Right lobe of liver (tissue), 6 donors: ENCODE measurements at regions not wholly inside any gene's neighbourhood (a gene's known extent, or its start where the extent isn't known, plus 50 kb on each side); places are given as distances from the start of the nearest gene placed in this dataset.
A peak's percentile ranks its signal among the peaks of the same experiment; 100 is the strongest.

Experiments
- ATAC-seq, 4 donors: fragments of 200-7000 bp; cut with Tn5 transposase; one replicate each; pipeline ENCODE4 v1.9.1; 2020; ENCODE audit warnings: mild to moderate bottlenecking in 4 of 4, moderate library complexity in 4 of 4
- DNase-seq, 3 donors: peaks; one replicate each; pipeline ENCODE4 v3.0.0-alpha.2; 2020
- H3K27ac ChIP-seq, 3 donors: fragments of 200-600 bp; one replicate each; pipeline ENCODE4 v1.8.0; 2022
- H3K27me3 ChIP-seq, 2 donors: fragments of 200-600 bp; one replicate each; pipeline ENCODE4 v1.8.0; 2022
- H3K36me3 ChIP-seq, 4 donors: fragments of 200-600 bp; sonication (generic) in 1 of 4; one replicate each; pipeline versions ENCODE4 v1.5.1 to v1.8.0; 2017 to 2022; ENCODE audit warnings: control low read depth in 1 of 4
- H3K4me1 ChIP-seq, 4 donors: fragments of 200-600 bp; sonication (generic) in 1 of 4; one replicate each; pipeline versions ENCODE4 v1.5.1 to v1.8.0; 2017 to 2022; ENCODE audit warnings: control low read depth in 1 of 4
- H3K4me3 ChIP-seq, 3 donors: fragments of 200-600 bp; one replicate each; pipeline ENCODE4 v1.8.0; 2022
- H3K9me3 ChIP-seq, 4 donors: fragments of 200-600 bp; sonication (generic) in 1 of 4; one replicate each; pipeline versions ENCODE4 v1.5.1 to v1.8.0; 2017 to 2022; ENCODE audit warnings: control low read depth in 1 of 4
- CTCF ChIP-seq, 4 donors: fragments of 200-600 bp in 3 of 4; fragments of 450-650 bp in 1 of 4; IDR thresholded peaks; one replicate each; pipeline versions ENCODE4 v1.5.1 to v1.8.0; 2016 to 2022; ENCODE audit warnings: antibody characterized with exemption in 4 of 4, mild to moderate bottlenecking in 2 of 4
- POLR2A ChIP-seq: fragments of 450-650 bp; IDR thresholded peaks from one replicate; pipeline ENCODE4 v1.6.1; 2017; ENCODE audit warnings: antibody characterized with exemption, mild to moderate bottlenecking
- WGBS: methylation state at CpG from one replicate; pipeline ENCODE4 v1.1.6; 2018; ENCODE audit warnings: low coverage, low lambda C conversion rate; ENCODE audit not compliant: insufficient coverage; ENCODE audit errors: missing lambda C conversion rate; 5-methylcytosine and 5-hydroxymethylcytosine counted together
- intact Hi-C, 2 donors: fragments of 100-400 bp; cut with DNase I; formaldehyde crosslinking; loops; one replicate each; pipeline versions ENCODE4 v1.11.2 to v1.14.1; 2022
- donor health status: DM: no; HTN: yes; CAD: no.
- donor health status: DM: no; HTN: no; CAD: no.
- donor health status: DM: no; HTN: no; CAD: no.
- donor health status: DM: no; HTN: yes; CAD: no.
- donor health status: DM: no; HTN: yes; CAD: no.

DNA sequence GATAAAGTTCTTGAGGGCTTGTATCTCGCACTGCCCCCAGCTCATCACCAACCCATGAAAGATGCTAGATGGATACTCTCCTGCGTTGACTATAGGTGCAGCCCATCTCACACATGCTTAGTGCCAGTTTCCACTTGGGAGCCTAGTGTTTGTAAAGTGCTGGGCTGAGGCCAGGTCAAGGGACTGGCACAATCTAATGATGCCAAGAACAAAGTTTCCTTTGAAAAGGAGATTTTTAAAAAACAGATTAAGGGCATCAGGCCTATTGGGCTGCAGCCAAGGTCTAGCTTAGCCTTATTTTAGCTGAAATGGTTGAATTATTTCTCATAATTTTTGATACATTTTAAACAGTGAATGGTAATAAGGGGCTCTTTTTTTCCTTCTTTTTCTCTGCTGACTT, 259.0 kb downstream of the ADRA2A start:
- no peak overlapping the region for H3K4me3 ChIP-seq
- WGBS, result 76% methylated on average over 2 of the region's 2 CpGs
- no peak overlapping the region for H3K27ac ChIP-seq
- H3K4me1 ChIP-seq, result no peaks in the 10 kb centered on the region
- DNase-seq (no peak), ATAC-seq (no peak)
- no peak for TF ChIP-seq CTCF (IDR thresholded peaks at IDR 0.05)
- no peak for TF ChIP-seq POLR2A
- H3K36me3 ChIP-seq, result no peaks in the 10 kb centered on the region
- H3K27me3 ChIP-seq, result no peaks in the 10 kb centered on the region
- H3K9me3 ChIP-seq, result no peaks in the 10 kb centered on the region
- intact Hi-C loops, result no loop called here

DNA sequence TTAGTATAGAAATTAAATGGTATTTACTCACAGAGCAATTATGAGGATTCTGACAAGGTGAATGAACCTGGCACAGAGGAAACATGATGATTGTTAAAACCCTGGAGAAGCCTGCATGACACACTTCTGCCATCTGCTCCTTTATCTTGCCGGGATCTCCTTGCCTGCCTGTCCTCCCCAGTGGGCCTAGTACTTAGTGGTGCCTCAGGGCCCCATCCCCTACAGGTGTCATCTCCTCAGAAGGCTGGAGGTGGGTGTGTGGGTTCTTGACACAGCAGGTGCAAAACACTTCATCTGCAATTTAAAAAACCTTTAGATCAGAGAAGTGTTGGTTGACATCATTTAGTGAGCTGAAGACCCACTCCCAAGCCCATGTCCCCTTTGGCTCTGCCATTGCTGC, 261.2 kb downstream of the ADRA2A start:
- Histone ChIP-seq H3K9me3 (peaks cover 0 to 4% (median 0%) of the 10 kb centered on the region in 4 donors), H3K27me3 (no peaks in the 10 kb centered on the region), H3K4me1 (no peaks in the 10 kb centered on the region), H3K27ac (no peak overlapping the region), H3K36me3 (no peaks in the 10 kb centered on the region), H3K4me3 (no peak overlapping the region)
- no peak for ATAC-seq
- intact Hi-C loops, result no loop called here
- no peak for DNase-seq
- TF ChIP-seq POLR2A (no peak), CTCF (IDR thresholded peaks at IDR 0.05) (no peak)
- WGBS, result 29% methylated on average over 1 of the region's 1 CpG

GRCh38 chr10:111338805-111339204, 262.0 kb downstream of the ADRA2A start:
- TF ChIP-seq CTCF (IDR thresholded peaks at IDR 0.05), result no peak
- TF ChIP-seq POLR2A, result no peak
- no peak for ATAC-seq
- H3K27ac ChIP-seq, result no peak overlapping the region
- intact Hi-C loops, result no loop called here
- 84% methylated on average over 5 of the region's 5 CpGs for WGBS
- no peaks in the 10 kb centered on the region for H3K36me3 ChIP-seq
- no peaks in the 10 kb centered on the region for H3K27me3 ChIP-seq
- H3K9me3 ChIP-seq, result peaks cover 0 to 4% (median 0%) of the 10 kb centered on the region in 4 donors
- no peak overlapping the region for H3K4me3 ChIP-seq
- no peaks in the 10 kb centered on the region for H3K4me1 ChIP-seq
- no peak for DNase-seq

GRCh38 chr10:111344804-111345203, 268.0 kb downstream of the ADRA2A start:
- intact Hi-C loops, result no loop called here
- H3K9me3 ChIP-seq, result peaks cover 0 to 4% (median 0%) of the 10 kb centered on the region in 4 donors
- no peaks in the 10 kb centered on the region for H3K27me3 ChIP-seq
- ATAC-seq (no peak), DNase-seq (no peak)
- TF ChIP-seq CTCF (IDR thresholded peaks at IDR 0.05) (peak in 2 of 4 donors; percentile 14 to 16), POLR2A (no peak)
- H3K4me3 ChIP-seq, result no peak overlapping the region
- WGBS, result 39% methylated on average over 3 of the region's 3 CpGs
- H3K4me1 ChIP-seq, result no peaks in the 10 kb centered on the region
- H3K27ac ChIP-seq, result no peak overlapping the region
- no peaks in the 10 kb centered on the region for H3K36me3 ChIP-seq
